NCI-H69 (cell line): ENCODE measurements at regions not wholly inside any gene's neighbourhood (a gene's known extent, or its start where the extent isn't known, plus 50 kb on each side); places are given as distances from the start of the nearest gene placed in this dataset.
A peak's percentile ranks its signal among the peaks of the same experiment; 100 is the strongest.

Experiments used
- DNase-seq: peaks from one replicate; lab custom pipeline; 2025; lab: John Stamatoyannopoulos, UW

- no peak for DNase-seq
Observed at GRCh38 chr2:66846887-66847286, 412.0 kb downstream of the MEIS1 start.

GRCh38 chr2:66849153-66849755 lies 414.3 kb downstream of the MEIS1 start:
- DNase-seq: no peak

- DNase-seq: no peak
Observed at GRCh38 chr2:66850376-66850775, 415.5 kb downstream of the MEIS1 start.

DNA sequence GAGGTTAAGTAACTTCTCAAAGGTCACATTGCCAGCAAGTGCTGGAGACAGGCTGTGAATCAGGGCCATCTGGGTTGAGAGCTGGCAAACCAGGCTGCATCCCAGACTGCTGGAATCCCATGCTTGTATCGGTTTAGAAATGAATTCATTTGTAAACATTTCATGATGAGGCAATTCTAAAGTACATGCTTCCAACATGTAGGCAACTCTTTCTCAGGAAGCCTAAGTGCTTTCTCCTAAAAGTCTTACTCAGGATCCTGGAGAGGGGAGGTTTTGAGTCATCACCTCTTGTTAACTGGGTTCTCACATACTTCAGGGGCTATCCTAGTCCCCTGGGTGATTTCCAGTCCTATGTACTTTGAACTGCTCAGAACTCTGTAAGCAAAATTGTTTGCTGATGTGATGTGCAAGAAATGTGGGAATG lies 416.5 kb downstream of the MEIS1 start:
- DNase-seq: no peak

DNA sequence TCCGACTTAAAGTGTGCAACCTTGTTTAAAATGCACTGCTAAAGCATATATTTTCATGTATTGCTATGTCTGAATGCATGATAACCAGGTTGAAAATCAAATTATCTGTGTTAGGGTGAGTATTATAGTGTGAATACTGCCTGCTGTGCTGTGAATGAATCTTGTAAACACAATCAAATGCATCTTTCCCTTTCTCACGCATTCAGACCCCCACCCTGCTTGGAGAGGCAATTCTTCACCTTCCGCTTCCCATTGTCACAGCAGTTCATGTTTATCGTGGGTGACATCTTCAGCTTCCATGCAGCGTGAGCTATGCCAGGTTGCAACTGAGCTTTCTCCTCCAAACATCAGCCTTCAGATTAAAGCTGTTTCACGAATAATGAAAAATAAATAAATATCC lies 418.0 kb downstream of the MEIS1 start:
- DNase-seq: no peak

GRCh38 chr2:66853585-66853984 lies 418.7 kb downstream of the MEIS1 start:
- no peak for DNase-seq

DNA sequence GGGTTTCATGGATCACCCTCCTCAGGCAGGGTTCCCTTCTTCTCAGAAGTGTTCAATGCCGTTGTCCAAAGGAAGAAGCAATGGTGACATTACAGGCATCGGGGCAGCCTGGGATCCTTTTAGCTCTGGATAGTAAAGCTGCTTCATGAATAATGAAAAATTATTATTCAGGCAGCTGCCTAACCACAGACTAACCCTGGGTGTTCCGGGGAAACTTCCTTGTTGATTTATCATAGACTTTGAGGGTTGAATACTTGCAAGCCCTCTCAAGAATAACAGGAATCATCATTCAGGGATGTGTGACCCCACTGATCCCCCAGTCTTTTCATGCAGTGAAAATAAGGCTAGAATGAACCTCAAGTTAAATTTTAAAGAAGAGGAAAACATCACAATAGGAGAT lies 419.4 kb downstream of the MEIS1 start:
- no peak for DNase-seq

GRCh38 chr2:66862885-66863650 lies 428.1 kb downstream of the MEIS1 start:
- DNase-seq: no peak

DNA sequence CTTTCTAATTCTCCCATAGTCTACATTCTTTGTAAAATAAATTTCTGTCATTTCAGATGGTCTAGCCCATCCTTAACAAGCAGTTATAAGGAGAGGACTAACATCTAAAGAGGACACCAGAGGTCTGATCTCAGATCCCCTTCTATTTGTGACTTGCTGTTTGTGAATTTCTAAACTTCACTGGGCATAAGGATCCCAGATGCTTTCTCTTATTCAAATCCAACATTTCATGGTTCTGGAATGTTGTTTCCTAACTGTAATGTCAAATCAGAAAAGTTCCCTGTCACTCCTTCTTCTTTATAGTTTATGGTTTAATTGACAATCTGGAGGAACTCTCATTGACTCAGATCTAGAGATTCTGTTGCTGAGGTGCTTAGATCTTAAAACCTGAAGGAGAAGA lies 430.2 kb downstream of the MEIS1 start:
- DNase-seq: no peak

GRCh38 chr2:66866331-66867062 lies 431.6 kb downstream of the MEIS1 start:
- DNase-seq: no peak

DNA sequence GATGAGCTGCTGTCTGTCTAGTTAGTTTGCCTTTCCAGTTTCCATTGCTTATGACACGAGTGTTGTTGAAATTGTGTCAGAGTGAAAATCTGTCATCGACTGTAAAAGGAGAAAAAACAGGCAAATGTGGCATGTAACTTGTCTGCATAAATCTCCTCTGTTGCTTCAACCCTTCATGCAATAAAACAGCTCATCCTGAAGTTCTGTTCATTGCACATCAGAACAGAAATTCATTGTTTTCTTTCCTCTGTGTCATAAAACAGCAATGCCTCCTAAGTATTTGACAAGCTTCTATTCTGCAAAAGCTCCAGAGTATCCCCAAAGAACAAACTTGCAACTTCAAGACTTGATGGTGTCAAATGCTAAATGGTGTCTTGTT lies 432.1 kb downstream of the MEIS1 start:
- no peak for DNase-seq

- no peak for DNase-seq
Observed at GRCh38 chr2:66869076-66869475, 434.2 kb downstream of the MEIS1 start.

DNA sequence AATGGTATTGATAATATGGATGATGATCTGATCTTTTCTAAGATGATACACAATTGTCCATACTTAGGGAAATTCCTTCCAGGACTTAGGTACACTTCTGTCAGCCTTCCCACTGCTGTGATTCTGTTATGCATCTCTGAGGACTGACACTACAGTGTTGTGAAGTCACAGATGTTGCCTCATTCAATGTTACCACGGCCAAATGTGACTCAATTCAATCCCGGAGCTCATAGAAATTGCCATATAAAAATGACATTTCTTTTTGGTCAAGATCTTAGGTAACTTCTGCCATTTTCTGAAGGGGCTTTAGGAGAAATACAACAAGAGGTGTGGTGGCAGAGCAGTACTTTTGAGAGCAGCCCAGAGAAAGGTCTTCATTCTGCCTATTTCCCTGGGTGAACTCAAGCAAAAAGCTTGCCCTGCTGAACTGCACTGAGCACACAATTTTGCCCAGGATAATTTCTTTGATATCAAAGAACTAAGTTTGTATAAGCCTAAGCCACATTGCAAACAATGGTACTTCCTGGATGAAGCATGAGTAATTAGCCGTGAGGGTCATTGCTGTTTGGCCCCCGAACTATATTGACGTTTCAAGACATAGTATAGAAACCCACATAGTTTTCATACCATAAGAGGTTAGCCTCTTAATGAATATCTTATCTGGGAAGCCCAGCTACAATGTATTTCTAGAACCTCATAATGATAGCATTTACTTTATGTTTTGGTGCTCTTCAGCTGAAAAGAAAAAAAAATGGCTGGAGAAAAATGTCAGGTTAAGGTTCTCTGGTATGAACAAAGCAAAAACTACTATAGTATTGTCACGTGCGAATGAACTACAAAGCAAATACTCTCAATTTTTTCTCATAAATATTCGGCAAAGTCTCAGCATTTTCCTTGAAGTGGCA lies 437.4 kb downstream of the MEIS1 start:
- peak; percentile 49 for DNase-seq

DNA sequence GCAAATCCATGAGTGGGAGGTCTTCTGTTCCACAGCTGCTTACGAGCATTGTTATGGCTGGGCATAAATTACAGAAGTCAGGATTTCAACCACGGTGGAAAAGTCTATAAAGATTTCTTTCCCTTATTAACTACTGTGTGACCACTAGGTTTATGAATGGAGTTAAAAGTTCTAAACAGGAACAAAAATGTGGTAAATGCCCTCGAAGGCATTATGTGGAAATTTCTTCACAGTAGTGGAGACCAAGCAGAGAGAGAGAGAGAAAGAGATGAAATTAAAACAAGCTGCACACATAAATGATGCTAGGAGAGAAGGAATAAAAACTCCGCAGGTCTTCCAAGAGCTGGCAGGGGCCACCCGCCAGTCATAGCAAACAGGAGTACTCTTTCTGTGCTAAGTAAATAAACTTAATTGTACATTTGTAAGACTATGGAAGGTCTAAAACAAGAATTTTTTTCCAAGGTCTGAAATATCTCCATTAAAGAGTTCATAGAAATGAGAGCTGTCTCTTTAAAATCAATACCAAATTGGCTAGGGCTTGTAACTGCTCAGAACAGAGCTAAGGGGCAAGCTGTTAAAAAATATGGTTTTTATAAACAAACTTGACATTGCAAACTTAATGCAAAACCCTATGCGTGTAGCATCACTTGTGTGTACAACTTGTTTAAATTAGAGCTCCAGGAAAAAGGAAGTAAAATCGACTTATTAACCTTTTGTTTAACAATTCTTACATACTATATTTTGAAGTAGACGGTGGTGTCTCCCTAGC lies 438.2 kb downstream of the MEIS1 start:
- peak; percentile 76 for DNase-seq

DNA sequence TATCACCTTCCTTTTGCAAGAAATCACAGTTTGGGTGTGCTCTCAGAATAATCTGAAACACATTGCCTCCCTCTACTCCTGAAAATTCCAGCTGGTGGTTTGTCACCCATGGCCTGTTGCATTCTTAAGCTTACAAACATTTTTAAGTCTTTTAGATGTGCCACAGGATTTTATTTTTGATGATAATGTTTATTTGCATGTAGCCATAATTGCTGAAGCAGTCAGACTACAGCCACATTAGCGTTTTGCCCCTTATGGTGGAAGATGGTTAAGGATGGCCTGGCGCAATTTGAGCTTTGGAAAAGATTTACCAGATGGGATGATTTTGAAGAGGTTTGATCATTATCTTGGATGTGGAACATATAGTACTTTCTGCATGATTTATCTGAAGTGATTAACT lies 439.5 kb downstream of the MEIS1 start:
- peak; percentile 47 for DNase-seq

DNA sequence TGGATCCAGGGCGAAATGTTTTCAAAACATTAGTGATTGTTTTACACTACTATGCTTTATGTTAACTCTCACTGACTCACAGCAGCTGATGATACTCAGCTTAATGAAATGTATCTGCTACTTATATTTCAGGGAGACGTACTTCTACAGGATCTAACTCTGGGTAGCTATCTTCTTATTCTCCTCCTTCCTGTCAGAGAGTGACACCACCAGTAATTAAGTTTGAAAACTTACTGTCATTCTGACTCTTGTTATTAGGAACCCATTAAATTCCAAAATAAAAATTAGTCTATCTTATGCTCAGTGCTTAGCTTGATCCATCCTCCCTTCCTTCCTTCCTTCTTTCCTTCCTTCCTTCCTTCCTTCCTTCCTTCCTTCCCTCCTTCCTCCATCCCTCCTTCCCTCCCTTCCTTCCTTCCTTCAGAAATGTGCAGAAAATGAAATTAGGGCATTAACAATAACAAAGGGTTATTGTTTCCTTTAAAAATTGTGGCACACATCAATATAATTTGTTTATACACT lies 441.1 kb downstream of the MEIS1 start:
- DNase-seq: peak; percentile 1

- DNase-seq: no peak
Observed at GRCh38 chr2:66885775-66886383, 451.0 kb downstream of the MEIS1 start.

DNA sequence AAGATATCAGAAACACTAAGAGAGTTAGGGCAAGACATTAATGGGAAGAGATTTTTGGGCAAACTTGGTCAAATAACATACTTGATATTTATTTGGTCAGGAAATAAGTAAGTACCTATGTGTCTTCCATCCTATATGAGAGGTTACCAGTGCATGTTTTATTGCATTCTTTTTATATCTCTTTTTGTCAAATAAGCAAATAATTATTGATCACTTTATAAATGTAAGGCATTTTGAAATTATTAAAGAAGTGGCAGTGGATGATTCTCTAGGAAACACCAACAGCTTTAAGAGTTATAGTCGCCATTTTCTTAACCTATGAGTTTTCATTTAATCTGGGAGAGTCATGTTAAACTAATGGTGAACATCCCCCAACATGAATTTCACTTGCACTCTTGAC lies 453.3 kb downstream of the MEIS1 start:
- no peak for DNase-seq

DNA sequence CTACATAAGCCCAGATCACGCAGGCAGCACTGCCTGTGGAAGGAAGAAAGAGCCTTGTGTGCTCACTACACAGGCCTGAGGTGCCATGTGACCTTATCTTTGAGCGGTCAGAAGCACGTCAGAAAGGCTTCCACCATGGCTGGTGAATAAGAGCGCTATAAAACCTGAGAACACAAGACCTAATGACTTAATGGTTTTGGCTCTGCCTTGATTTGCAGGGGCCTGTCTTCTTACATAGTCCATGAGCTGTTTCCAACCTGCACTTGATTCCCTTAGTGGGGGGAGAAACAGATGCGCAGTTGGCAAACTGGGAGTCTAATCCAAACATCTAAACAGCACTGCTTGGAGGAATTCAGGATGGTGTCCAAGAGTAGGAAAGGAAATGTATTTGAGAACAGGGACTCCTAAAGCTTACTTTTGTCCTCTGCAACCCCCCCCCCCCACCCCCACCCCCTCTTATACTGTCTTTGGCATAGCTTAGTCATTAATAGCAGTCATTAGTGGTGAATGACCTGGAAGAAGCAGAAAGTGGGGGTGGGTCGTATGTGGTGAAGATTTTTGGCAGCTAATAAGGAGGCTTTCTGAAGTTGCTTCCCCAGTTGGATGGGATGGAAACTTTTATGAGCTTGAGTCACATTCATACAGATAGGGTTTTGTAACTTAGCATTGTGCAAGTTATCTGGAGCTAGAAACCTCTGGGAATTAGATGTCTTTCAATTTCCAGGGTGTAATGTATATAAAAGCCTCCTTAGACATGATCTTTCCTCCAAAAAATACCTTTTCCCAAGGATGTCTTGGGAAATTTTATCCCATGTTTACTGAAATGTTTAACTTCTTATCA lies 454.1 kb downstream of the MEIS1 start:
- DNase-seq: no peak

DNA sequence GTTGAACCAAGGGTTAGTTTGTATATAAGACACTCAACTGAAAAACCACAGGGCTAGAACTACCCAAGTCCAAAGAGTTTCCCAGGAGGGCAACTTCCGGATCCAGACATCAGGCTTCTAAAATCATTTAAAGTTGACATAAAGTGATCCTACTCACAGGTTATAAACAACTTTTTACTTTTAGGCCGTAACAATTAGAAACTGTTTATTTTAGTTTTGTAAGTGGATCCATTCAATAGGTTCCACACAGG lies 454.6 kb downstream of the MEIS1 start:
- no peak for DNase-seq
